TTC549 (cell line): ENCODE measurements at regions not wholly inside any gene's neighbourhood (a gene's known extent, or its start where the extent isn't known, plus 50 kb on each side); places are given as distances from the start of the nearest gene placed in this dataset.
"Not testable (repeated sequence)": the region's sequence is repeated elsewhere in the genome, so short reads cannot be mapped to it uniquely, and the experiment has no call there.

Source experiments
- FAIRE-seq: peaks from 2 replicates; lab custom pipeline; 2012; peaks lifted over from hg19 to GRCh38; lab: Jason Lieb, UNC

DNA sequence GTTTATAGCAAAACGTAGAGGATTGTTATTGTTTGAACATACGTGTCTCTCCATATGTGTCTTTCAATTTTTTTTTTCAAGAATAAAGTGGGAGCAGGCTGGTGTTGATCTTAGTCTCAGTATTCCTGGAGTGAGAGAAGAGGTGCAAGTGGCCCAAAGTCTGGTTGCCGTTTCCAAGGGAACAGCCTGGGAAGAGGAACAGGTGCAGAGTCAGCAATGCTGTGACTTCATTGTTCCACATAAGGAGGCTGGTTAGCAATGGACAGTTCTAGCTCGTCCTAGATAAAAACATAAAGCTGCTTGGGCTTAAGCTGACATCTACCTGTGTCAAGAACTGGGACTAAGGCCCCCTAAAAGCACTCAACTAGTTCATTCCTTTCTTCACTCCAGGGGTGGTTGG, 626.6 kb upstream of the TPK1 start:
- FAIRE-seq, result no peak

DNA sequence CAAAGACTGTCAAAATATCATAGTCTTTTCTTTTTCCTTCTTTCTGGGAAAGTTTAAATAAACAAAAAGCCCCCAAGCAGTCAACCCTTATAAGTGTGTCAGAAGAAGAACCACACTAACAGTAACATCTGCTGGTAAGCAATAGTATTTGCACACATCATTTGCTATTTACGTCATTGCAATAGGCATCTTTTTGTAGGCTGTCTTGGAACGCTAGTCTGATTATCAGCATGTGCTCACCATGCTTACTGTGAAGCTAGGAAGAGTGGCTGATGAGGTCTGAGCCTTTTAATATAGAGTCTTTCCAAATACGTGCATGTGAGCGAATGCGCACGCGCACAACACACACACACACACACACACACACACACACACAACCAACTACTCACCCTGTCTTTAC, 599.0 kb upstream of the TPK1 start:
- FAIRE-seq, result no peak

DNA sequence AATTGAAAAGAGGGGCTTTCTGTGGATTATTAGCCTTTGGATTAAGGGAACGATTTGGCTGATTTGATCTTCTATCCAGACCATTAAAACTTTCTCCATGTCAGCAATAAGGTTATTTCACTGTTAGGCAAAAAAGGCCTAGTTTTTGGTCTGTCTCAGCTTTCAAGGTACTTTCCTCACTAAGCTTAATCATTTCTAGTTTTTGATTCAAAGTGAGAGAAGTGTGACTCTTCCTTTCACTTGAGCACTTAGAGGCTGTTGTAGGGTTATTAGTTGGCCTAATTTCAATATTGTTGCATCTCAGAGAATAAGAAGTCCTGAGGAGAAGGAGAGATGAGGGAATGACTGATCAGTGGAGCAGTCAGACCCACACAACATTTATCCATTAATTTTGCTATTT, 596.0 kb upstream of the TPK1 start:
- no peak for FAIRE-seq

DNA sequence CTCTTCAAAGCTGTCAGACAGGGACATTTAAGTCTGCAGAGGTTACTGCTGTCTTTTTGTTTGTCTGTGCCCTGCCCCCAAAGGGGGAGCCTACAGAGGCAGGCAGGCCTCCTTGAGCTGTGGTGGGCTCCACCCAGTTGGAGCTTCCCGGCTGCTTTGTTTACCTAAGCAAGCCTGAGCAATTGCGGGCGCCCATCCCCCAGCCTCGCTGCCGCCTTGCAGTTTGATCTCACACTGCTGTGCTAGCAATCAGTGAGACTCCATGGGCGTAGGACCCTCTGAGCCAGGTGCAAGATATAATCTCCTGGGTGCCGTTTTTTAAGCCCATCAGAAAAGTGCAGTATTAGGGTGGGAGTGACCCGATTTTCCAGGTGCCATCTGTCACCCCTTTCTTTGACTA, 582.6 kb upstream of the TPK1 start:
- FAIRE-seq, result not testable (repeated sequence)

DNA sequence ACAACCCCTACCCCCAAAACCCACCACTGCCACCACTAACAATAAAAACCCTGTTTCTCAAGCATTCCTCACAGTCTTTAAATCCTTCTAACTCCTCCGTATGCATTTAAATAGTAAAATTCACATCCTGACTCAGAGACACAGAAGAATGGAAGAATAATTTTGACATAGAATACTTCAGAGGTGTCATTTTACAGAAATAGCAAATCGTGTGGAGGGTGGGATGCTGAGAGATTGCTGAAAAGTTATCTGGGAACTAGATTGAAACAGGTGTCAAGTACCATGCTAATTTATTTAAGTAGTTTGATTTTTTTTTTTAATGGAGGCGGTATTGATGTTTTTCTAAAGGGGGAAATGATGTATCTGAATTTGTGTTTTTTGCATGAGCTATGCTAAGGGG, 575.2 kb upstream of the TPK1 start:
- FAIRE-seq, result no peak

DNA sequence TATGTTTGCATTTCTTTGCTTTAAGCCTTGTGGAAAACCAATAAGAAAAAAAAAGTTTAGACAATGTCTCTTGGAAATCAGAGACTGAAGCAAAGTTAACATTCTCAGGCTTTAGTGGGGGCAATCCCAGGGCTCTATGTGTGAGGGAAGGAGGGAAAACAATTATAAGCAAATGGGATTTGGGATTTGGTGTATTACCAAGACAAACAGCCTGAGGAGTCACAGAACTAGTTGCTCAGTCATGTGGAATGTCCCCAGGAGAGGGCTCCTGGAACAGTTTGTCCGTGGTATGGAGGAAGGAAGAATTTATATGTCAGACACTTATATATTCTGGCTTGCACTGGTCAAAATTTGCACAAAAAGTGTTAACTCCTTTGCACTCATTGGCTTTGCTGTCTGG, 562.9 kb upstream of the TPK1 start:
- no peak for FAIRE-seq

DNA sequence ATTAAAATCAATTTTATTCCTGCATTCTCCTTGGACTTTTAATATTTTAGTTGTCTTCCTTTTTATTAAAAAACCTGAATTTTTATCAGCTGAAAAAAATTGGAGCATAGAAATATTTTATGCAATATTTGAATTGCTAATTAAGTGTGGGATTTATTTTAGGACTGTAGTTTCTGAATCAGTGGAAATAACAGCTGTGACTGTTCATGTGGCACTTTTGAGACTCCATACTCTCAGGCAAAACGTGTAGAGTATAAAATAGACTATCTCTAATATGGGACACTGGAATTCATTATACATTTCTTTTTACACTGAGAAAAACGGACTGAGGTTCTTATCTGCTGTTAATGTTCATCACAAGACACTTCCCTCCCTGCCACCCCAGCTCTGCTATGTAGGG, 558.3 kb upstream of the TPK1 start:
- no peak for FAIRE-seq

DNA sequence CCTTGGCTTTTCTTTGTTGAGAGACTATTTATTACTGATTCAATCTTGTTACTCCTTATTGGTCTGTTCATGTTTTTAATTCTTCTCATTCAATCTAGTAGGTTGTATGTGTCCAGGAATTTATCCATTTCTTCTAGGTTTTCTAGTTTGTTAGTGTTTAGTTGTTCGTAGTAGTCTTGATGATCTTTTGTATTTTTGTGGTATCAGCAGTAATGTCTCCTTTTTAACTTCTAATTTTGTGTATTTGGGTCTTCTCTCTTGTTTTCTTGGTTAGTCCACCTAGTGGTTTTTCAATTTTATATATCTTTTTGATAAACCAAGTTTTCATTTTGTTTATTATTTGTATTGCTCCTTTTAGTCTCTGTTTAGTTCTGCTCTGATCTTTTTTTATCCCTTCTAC, 546.9 kb upstream of the TPK1 start:
- FAIRE-seq, result no peak

DNA sequence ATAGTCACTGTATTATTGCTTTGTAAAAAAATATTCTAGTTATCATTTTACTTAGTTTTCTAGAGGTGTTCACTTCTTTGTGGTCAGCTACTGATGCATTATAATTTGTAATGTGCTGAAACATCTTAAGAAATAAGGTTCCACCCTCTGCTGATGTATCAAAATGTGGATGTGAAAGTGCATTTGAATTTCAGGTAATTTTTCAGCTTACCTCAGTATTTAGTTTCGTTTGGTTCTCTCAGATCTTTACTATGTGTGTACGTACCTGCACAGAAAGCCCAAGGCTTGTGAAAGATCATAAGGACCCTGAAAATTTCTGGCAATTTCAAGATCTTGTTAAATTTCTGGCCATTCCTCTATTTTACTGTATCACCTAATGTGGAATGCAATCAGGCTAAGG, 542.3 kb upstream of the TPK1 start:
- FAIRE-seq, result no peak

DNA sequence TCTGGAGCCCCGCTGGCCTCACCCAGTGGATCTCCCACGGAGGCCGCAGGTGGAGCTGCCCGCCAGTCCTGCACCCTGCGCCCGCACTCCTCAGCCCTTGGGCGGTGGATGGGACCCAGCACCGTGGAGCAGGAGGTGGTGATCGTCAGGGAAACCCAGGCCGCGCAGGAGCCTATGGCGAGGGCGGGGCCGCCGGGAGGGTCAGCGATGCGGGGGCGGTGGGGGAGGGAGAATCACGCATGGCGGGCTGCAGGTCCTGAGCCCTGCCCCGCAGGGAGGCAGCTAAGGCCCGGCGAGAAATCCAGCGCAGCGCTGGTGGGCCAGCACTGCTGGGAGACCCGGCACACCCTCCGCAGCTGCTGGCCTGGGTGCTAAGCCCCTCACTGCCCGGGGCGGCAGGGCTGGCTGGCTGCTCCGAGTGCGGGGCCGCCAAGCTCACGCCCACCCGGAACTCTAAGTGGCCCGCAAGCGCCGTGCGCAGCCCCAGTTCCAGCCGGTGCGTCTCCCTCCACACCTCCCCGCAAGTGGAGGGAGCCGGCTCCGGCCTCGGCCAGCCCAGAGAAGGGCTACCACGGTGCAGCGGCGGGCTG, 524.8 kb upstream of the TPK1 start:
- FAIRE-seq, result no peak

DNA sequence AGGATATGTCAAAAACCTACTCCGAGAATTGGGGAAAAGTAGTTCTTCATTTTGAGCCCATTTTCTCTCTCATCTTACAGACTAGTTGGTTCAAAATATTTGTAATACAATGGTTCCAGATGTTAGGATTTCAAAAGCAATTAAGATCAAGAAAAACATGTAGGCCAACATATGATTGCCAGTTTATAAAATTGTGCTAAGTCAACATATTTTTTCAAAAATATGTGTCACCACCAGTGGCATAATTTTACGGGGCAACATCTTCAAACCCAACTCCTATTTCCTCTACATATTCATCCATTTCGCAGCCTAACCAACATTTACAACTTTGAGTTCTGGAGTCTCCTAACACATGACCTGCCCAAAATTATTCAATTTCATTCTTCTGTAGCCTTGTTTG, 514.5 kb upstream of the TPK1 start:
- no peak for FAIRE-seq

DNA sequence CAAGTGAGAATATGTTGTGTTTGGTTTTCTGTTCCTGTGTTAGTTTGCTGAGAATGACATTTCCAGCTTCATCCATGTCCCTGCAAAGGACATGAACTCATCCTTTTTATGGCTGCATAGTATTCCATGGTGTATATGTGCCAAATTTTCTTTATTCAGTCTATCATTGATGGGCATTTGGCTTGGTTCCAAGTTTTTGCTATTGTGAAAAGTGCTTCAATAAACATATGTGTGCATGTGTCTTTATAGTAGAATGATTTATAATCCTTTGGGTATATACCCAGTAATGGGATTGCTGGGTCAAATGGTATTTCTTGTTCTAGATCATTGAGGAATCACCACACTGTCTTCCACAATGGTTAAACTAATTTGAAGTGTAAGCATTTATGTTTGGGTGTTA, 513.6 kb upstream of the TPK1 start:
- FAIRE-seq, result not testable (repeated sequence)

DNA sequence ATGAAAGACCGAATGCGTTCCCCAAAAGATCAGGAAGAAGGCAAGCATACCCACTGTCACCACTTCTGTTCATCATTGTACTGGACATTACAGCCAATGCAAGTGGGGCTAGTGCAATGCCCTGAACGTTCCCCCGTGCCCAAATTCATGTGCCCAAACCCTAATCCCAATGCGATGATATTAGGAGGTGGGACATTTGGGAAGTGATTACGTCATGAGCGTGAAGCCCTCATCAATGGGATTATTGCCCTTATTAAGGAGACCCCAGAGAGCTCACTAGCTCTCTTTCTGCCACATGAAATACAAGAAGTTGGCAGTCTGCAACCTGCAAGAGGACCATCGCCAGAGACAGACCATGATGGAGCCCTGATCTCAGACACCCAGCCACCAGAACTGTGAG, 511.4 kb upstream of the TPK1 start:
- FAIRE-seq, result no peak

DNA sequence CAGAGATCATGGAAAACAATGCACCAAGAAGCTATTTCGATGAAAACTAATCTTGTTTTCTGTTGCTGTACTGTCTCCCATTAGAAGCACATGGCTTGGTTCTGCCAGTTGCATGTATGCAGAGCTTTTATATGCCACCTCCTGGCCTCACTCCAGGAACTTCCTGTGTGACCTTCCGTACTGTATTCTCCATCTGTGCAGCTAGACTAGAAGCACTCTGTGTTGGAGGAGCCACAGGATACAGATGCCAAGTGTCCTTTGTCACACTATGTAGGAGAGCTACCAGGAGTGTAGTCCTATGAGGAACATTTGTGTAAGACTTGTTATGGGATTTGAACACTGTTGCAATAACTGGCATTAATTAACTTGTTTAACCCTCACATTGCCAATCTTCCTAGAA, 503.5 kb upstream of the TPK1 start:
- FAIRE-seq, result no peak

DNA sequence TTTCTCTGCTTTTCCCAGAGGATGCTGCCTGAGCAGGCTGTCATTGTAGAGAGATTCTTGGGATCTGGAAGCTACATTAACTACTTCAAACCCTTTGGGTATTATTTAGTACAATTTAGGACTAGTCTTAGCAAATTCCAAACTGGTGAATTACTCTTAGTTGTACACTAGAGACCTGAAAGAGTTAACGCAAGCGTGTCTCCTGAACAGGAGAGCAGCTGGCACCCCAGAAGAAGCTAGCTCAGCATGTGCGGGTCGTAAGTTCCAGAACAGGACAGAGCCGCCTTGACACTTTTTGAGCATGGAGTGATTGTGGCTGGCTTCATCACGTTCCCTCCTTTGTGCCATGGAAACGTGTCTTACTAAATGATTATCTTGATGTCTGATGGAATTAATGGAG, 495.7 kb upstream of the TPK1 start:
- no peak for FAIRE-seq

DNA sequence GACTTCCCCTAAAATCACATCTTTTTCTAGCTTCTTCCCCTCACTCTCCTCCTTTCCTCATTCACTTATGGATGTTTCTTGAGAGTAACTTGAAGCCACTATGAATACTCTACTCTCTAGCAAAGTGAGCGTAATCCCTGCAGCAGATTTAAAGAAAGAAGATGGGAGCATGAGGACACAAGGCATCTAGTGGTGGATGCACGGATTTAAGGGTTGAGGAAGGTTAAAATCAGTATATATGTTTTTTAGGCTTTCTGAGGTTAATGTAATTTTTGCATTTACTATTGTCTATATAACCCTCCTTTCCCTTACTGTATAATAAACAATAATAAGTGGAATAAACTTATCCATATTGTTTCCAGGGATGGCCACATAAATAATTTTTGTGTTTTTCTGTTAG, 495.2 kb upstream of the TPK1 start:
- no peak for FAIRE-seq

DNA sequence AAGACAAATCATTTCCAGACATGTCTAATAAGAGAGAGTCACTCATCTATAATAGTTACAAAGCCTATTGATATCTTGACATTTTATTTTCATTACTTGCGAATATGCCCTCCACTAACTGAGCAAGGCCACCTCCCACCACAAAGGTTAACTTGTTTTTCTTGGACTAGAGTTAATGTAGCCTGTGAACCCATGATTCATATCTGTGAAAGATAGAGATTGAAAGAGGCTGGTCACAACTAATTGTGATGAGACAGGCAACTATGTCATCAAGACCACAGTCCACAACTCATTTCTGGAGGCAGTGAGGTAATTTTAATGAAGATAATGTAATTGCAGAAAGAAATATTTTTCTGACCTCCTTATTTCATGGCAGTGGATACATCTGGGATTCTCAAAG, 491.8 kb upstream of the TPK1 start:
- FAIRE-seq, result no peak

DNA sequence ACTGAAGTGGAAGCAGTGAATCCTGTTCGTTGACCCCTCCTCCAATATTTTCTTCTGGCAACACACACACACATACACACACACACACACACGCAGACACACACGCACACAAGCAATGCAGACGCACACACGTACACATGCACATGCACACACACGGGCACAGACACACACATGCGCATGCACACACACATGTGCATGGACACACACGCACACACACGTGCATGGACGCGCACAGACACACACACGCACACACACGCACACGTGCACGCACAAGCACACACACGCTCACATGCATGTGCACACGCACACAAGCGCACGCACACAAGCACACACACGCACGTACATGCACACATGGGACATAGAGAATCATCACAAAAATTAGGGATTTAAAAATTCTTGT, 488.2 kb upstream of the TPK1 start:
- no peak for FAIRE-seq

DNA sequence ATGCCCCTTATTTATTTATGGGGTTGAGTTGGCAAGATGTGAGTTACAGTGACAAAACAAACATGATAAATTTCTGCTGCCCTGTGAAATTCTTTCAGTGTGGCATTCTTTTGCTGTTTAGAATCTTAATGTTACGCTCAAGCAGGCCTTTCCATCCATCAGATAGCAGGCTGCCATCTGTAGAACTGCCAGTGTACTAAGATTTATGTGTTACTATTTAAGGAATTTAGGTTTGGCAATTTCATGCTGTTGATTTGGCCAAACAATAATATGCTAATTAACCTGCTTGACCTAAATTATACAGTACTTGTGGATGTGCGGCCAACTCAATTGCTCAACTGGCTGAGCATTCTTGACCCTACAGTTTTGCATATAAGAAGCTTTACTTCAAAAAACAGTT, 477.7 kb upstream of the TPK1 start:
- no peak for FAIRE-seq

DNA sequence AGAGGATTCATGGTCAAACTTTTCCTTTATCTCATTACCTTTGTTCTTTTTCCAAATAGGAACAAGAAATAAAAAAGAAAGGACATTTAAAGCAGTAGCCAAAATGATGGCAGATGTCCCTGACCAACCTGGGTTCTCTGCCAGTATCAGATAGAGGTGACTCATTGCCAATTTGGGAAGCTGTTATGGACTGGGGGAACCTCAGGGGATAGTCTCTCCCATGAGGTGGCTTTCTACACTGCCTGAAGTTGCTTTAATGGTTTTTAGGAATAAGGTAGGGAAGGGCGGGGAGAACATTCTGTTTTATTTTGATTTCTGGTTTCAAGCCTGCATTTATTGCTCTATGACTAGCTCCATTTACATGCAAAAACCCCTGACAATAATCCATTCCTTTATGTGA, 457.9 kb upstream of the TPK1 start:
- no peak for FAIRE-seq

DNA sequence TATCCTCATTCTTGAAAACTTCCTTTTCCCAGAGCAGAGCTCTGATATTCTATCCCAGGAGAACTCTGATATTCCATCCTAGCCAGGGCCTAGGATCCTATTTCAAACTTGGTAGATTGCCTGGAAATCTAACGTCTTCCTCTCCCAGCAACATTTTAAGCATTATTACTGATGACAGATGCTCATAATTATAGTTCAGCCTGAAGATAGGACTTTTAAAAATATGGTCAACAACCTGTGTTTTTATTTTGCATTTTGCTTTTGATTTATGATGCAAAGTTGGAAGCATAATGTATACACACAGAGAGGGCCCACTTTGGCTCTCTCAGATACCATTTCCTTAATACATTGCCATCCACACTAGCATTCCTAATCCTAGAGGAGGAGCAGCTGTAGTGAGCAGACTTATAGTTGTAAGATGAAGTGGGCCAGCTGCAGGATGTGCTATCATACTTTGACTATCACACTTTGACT, 457.4 kb upstream of the TPK1 start:
- FAIRE-seq, result no peak

DNA sequence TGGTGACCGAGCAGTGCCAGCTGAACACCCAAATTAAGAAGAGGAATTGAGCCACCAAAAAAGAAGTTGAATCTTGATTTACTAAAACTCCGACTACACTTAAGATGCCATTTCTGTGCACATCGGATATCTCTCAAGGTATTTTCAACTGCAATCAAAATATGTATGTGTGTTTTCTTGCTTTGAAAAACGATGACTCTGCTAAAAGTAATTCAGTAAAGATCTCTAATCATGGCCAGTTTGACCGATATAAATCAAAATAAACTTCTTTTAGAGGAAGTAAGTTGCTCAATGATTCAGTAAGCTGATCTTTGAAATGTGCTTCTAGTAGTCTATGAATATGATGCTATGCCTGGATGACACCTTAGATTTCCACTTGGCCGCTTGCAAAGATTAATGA, 453.5 kb upstream of the TPK1 start:
- no peak for FAIRE-seq

DNA sequence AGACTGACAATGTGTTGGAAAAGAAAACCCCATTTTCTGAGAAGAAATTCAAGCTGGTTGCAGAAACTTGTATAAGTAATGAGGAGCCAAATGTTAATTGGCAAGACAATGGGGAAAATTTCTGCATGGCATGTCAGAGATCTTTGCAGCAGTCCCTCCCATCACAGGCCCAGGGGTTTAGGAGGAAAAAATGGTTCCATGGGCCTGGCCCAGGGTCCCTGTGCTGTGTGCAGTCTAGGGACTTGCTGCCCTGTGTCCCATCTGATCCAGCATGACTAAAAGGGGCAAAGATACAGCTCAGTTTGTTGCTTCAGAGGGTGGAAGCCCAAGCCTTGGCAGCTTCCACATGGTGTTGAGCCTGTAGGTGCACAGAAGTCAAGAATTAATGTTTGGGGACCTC, 440.3 kb upstream of the TPK1 start:
- no peak for FAIRE-seq

DNA sequence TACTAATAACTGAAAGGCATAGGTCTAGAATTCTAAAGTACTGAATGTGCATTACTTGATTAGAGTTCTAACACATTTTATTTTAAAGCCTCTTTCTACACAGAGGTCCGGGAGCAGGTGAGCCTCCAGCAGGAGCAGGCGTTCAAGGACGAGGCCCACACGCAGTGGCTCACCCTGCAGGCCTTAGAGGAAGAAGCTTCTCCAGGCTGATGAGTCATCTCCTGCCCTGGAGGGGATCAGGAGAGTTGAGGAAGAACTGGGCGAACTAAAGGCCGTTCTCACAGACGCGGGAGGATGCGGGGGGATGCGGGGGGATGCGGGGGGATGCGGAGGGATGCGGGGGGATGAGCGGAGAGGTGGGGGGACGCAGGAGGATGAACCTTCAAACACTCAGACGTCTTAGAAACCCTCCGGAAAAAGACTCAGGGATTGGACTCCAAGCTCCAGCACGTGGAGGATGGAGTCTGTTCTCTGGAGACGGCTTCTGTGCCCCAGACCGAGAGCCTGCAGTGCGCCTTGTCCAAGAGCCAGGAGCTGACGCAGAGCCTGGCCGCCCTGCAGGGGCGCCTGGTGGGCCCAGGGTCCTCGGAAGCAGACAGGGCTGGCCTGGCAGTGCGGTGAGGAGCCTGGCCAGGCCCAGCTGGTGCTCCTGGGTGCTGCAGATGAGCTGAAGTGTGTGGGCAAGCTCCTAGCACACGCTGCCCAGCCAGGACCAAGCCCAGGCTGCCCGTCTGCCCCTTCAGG, 433.7 kb upstream of the TPK1 start:
- no peak for FAIRE-seq

DNA sequence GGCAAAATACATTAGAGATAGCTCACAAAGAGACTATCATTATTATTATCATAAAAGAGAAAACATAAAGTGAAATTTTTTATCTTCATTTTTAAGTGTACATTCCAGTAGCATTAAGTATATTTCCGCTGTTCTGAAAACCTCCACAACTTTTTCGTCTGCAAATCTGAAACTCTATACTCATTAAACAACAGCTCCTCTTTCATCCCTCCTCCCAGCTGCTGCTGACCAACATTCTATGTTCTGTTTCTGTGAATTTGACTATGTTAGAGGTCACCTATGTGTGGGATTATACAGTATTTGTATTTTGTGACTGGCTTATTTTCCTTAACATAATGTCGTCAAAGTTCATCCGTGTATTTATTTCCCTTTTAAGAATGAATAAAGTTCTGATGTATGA, 429.3 kb upstream of the TPK1 start:
- no peak for FAIRE-seq
